GM10266 (cell line): ENCODE measurements at regions not wholly inside any gene's neighbourhood (a gene's known extent, or its start where the extent isn't known, plus 50 kb on each side); places are given as distances from the start of the nearest gene placed in this dataset.

Source experiments
- DNase-seq: peaks from one replicate; pipeline ENCODE4 v3.0.0; 2012; ENCODE audit errors: extremely low spot score
- CTCF ChIP-seq: IDR thresholded peaks from 2 replicates; pipeline ENCODE4 v1.5.1; 2012; ENCODE audit warnings: mild to moderate bottlenecking, low read depth; ENCODE audit not compliant: control insufficient read depth, insufficient read depth; ENCODE audit errors: missing control alignments

GRCh38 chr2:12091201-12091806 is 344.9 kb downstream of the LPIN1 start:
- TF ChIP-seq CTCF = no peak
- DNase-seq = no peak

DNA sequence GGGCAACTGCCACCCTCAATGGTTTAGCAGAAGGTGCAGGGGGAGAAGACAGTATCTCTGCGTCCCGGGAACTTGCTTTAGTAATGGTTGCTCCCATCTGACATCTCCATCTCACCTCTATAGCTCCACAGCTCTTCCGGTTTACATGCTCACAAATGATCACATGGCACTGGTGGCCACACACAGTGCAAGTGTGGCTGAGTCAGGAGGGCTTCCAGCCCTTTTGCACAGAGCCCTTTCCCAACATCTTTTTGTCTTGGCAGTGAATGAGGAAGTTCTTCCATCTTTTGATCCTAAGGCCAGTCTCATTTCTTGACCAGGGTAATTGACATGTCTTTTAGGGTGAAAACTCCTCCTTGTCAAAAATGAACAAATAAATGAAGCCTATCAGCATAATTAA is 347.7 kb downstream of the LPIN1 start:
- no peak for TF ChIP-seq CTCF
- DNase-seq = no peak

DNA sequence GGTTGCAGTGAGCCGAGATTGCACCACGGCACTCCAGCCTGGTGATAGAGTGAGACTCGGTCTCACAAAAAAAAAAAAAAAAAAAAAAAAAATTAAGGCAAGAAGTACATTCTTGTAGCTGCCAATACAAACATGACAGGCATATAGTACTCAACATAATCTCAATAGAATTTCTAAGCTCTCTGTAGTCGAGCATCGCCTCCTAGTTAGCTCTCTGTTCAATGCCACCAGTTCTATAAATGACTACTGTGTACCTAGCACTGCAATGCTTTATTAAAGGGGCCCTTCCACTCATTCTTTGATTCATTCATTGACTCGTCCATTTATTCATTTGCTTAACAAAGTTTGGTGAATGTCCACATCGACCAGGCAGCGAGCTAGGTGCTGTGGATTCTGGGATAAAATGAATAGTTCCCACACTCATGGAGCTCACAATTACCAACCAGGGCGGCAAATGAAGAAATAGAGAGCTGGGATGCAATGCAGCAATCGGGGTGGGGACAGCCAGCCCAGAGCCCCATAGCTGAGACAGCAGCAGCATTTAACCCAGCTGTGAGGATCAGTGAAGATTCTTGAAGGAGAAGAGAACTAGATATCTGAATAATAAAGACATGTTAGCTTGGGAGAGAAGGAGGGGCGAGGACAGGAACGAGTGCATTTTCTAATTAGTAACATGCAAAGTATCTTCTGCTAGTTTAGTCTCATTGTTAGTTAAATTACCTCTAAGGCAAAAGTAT is 349.8 kb downstream of the LPIN1 start:
- no peak for TF ChIP-seq CTCF
- DNase-seq = no peak

DNA sequence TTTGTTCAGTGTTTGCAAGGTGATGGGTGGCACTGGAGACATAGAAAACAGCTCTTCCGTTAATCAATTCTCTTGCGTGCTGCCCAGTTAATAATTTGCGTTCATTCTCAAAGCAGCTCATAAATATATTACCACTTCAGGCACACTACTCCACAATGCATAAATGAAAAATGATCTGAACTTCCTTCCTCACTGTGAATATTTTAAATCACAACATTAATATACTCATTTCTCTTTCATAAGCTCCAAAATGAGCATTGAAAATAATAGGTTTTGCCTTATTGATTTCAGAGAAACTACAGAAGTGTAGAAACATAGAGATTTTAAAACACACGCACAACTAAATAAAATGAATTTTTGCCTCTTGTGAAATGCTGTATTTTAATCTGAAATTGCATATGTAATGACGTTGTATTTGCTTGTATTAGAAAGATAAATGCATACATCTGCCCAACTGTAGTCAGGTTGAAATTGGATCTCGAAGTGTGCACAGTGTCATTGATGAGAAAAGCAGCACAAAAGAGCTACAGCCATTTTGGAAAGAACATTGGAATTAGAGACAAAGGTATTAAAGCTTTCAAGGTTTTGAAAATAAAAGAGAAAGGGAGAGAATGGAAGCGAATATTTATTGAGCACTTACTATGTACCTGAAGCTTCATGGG is 350.5 kb downstream of the LPIN1 start:
- no peak for DNase-seq
- TF ChIP-seq CTCF = no peak

GRCh38 chr2:12097859-12098258 is 351.4 kb downstream of the LPIN1 start:
- DNase-seq = no peak
- no peak for TF ChIP-seq CTCF

GRCh38 chr2:12099374-12099773 is 352.9 kb downstream of the LPIN1 start:
- no peak for DNase-seq
- no peak for TF ChIP-seq CTCF

DNA sequence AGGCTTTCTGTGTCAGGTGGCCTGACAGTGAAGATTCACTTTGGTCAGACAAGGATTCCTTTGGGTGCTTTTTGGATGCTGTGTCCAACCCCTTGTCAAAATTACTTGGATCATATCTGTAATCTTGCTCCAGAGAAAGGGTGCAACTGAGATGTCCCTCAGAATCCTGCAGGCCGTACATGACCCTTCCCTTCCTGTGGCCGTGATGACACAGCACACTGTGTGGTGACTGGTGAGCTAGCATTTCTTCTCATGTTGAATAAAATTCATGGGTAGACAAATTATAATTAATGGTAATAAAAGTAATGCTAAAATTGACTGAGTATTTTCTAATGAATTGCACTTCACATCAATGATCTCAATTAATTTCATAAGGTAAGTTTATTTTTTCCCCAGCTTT is 356.2 kb downstream of the LPIN1 start:
- no peak for TF ChIP-seq CTCF

More for the DNA sequence above, 356.2 kb downstream of the LPIN1 start:
- no peak for DNase-seq
